Epithelial cell of prostate (primary cell): ENCODE measurements at regions not wholly inside any gene's neighbourhood (a gene's known extent, or its start where the extent isn't known, plus 50 kb on each side); places are given as distances from the start of the nearest gene placed in this dataset.

Experiments used
- DNase-seq: peaks from one replicate; pipeline ENCODE4 v3.0.0-alpha.2; 2011; ENCODE audit warnings: low read depth, low spot score
- H3K27ac ChIP-seq: fragments of 450-650 bp; 2 replicates; pipeline ENCODE4 v1.5.1; 2017; ENCODE audit warnings: mild to moderate bottlenecking

GRCh38 chr13:89221557-89222158 lies 1550.5 kb downstream of the SLITRK5 start:
- DNase-seq, result no peak
- no peak overlapping the region for H3K27ac ChIP-seq

GRCh38 chr13:89227356-89227755 lies 1556.2 kb downstream of the SLITRK5 start:
- peak overlapping the region; percentile 42 for H3K27ac ChIP-seq
- DNase-seq, result no peak

DNA sequence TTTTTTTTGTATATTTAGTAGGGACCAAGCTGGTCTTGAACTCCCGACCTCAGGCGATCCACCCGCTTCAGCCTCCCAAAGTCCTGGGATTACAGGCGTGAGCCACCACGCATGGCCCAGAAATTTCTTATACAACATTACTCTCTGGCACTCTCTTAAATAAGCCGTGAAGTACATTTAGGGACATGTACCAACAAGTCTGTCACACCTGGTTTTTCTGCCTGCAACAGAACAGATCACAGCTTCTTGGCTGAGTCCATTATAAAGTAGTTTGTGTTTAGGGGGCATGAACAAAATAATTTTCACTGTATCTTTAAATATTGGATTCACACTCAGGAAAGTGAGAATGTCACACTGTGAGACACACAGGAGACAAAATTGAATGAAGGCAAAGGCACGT lies 1567.3 kb downstream of the SLITRK5 start:
- DNase-seq, result peak; percentile 10
- peak overlapping the region; percentile 66 for H3K27ac ChIP-seq

GRCh38 chr13:89239361-89240127 lies 1568.4 kb downstream of the SLITRK5 start:
- DNase-seq, result peak; percentile 3
- H3K27ac ChIP-seq, result peak overlapping the region; percentile 66

DNA sequence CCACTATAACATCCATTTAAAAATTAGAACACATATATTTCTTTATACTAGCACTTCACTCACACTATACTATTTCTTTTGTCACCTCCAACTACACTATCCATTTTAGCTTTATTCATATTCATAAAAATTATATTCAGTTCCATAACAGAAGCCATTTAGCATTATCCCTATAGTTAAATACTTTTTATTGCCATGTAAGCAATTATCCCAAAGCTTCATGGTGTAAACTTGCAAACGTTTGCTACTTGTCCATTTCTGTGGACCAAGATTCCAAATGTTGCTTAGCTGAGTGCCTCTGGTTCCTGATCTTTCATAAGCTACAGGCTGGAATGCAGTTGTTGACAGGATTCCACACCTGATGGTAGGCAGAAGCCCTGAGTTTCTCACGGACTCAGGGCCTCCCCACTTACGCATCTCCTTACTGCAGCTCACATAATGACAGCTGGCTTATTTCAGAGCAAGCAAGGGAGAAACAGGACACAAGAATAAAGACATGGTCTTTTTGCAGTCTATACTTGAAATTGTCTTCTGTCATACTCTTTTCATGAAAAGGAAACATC lies 1584.8 kb downstream of the SLITRK5 start:
- no peak for DNase-seq
- H3K27ac ChIP-seq, result no peak overlapping the region

GRCh38 chr13:89267734-89268133 lies 1596.6 kb downstream of the SLITRK5 start:
- H3K27ac ChIP-seq, result no peak overlapping the region
- DNase-seq, result no peak

- no peak for DNase-seq
- H3K27ac ChIP-seq, result no peak overlapping the region
Measured at GRCh38 chr13:89269737-89270136, 1598.6 kb downstream of the SLITRK5 start.

DNA sequence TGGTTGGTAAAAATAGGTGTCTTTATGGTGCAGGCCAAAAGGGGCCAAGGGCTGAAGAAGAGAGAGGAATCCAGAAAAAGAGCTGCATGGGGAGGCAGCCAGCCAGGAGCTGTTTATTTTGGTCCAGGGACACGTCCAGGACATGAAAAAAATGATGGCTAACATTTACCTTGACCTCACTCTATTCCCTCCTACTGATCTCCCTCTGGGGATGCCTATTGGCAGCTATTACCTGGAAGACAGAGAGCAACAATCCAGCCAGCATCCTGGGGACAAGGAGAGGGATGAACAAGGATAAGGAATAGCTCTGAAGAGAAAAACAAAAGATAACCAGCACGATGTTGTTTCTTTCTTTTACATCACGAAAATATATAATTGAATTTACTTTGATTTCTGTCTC lies 1599.6 kb downstream of the SLITRK5 start:
- DNase-seq, result no peak
- no peak overlapping the region for H3K27ac ChIP-seq

- no peak overlapping the region for H3K27ac ChIP-seq
- DNase-seq, result no peak
Measured at GRCh38 chr13:89279374-89279773, 1608.2 kb downstream of the SLITRK5 start.

GRCh38 chr13:89281331-89281730 lies 1610.2 kb downstream of the SLITRK5 start:
- DNase-seq, result no peak
- H3K27ac ChIP-seq, result no peak overlapping the region

- DNase-seq, result no peak
- no peak overlapping the region for H3K27ac ChIP-seq
Measured at GRCh38 chr13:89282241-89282640, 1611.1 kb downstream of the SLITRK5 start.

DNA sequence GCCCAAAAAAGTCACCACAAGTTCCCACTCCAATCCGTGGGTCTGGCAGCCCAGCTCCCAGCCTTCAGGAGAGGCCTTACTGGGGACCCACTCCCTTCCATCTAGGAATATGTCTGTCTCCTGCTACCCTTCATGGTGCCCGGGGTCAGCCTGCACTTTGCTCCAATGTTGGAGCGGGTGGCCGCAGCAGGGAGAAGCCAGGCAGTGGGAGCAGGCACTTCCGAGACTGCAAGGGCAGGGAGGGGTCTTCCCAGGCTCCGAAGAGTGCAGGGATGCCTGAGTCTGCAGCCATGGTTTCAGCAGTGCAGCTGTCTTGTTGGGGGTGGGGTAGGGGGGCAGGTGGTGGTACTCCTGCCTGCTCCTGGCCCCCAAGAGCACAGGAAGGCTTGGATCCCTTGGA lies 1616.2 kb downstream of the SLITRK5 start:
- DNase-seq, result no peak
- no peak overlapping the region for H3K27ac ChIP-seq

- DNase-seq, result no peak
- no peak overlapping the region for H3K27ac ChIP-seq
Measured at GRCh38 chr13:89294115-89294867, 1623.1 kb downstream of the SLITRK5 start.

DNA sequence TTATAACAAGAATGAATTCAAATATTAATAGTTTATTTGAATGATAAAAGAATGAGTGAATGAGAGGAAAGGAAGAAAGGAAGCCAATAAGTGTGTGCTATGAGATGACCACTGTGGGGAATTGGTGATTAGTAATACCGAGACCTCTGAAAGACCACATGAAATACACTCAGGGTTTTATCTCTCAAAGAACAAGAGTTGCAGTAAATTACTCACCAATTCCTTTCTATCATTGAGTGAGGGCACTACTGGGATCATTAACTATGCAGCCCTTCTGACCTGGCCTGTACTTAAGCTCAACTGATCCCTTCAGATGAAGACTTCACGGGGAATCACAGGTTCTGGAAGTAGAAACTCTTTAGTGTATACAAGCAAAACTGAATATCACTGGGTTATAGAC lies 1636.1 kb downstream of the SLITRK5 start:
- no peak overlapping the region for H3K27ac ChIP-seq
- DNase-seq, result no peak

GRCh38 chr13:89310943-89311672 lies 1639.9 kb downstream of the SLITRK5 start:
- no peak for DNase-seq
- no peak overlapping the region for H3K27ac ChIP-seq

GRCh38 chr13:89315287-89315686 lies 1644.1 kb downstream of the SLITRK5 start:
- no peak for DNase-seq
- H3K27ac ChIP-seq, result no peak overlapping the region

DNA sequence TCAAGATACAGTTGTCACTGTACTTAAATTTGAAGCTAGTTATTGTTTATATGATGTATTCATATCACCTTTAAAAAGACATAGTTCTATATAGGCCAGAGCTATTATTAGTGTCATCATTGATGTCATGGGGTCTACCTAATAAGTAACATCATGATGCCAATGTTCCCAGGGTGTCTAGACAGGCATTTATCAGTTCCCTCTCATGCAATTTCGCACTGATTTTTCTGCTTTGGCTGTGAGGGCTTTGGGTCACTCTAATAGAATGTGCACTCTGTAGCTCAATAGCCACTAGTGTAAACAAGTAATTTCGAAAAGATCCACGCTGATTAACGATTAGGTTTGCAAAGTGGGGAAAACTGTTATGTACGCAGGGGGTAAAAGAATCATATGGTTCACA lies 1651.3 kb downstream of the SLITRK5 start:
- H3K27ac ChIP-seq, result no peak overlapping the region
- DNase-seq, result no peak

- no peak overlapping the region for H3K27ac ChIP-seq
- no peak for DNase-seq
Measured at GRCh38 chr13:89324582-89324981, 1653.4 kb downstream of the SLITRK5 start.

DNA sequence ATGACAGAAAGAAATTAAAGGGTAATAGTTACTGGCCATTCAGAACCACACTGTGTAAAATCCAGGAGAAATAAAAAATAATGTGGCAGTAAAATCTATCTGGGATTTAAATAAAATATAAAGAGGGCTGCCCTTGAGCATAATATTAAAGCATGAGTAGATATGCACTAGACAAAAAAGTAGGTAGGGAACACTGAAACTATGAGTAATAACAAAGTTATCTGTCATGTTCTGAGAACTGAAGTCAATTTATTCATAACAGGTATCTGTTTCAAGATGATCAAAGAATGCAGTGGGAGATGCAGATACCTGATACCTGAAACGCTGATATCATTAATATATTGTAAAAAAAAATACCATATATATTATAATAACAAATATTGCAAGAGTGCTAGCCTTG lies 1672.0 kb downstream of the SLITRK5 start:
- DNase-seq, result no peak
- H3K27ac ChIP-seq, result peak overlapping the region; percentile 44

GRCh38 chr13:89352384-89352783 lies 1681.2 kb downstream of the SLITRK5 start:
- no peak for DNase-seq
- H3K27ac ChIP-seq, result no peak overlapping the region
